ENCODE measurements at regions not wholly inside any gene's neighbourhood (a gene's known extent, or its start where the extent isn't known, plus 50 kb on each side); places are given as distances from the start of the nearest gene placed in this dataset.
"Not testable (repeated sequence)": the region's sequence is repeated elsewhere in the genome, so short reads cannot be mapped to it uniquely, and the experiment has no call there.

DNA sequence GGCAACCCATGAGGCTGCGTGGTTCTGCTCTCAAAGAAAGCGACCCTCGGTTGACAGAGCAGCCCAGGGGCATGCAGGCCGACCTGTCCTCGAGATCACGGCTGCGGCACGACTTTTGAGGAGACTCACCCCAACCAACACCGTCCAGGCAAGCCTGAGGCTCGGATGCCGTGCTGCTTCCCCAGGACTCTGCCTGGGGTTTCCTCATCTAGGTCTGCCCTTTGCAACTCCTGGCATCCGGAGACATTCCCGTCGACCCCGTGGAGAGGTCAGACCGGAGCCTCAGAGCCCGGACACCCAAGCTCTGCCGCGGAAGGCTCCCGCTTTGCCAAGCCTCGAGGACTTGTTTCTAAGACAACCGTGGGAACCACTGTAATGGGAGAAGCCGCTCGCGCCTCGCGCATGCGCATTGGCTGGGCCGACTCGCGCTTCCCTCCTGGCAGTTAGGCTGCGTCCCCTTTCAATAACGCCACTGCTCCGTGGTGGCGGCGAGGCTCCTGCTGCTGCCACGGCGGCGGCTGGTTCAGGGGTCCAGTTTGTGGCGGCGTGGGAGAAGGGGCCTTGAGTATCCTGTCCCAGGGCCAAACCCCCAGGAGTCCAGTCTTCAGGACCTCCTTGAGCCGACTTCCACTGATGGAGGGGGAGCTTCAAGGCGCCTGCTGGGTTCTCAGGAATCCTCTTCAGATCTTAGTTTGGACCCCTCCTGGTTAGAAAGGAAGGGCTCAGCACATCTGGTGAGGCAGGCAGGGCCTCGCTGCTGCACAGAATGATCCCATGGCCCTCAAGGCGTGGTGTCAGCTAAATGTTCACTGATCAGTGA lies 101.7 kb upstream of the ZNF337 start:
- not testable (repeated sequence) for DNase-seq (ENCODE audit: low spot score)

DNA sequence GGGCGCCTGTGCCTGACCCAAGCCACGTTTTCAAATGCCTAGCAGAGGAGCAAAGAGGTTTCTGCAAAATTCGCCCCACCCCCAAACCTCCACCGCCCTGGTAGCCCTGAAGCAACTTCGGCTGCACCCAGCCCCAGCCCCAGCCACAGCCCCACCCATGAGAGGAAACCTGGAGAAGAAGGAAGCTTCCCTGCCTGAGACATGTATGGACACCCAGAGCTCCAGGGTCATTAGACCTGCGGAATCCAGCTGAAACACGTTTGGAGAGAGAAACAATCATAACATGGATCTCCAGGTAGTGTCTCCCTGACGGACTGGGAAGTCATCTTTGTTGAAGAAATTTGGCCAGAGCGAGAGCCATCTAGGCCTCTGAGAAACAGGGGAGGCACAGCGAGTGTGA lies 100.4 kb upstream of the ZNF337 start:
- not testable (repeated sequence) for DNase-seq (ENCODE audit: low spot score)

DNA sequence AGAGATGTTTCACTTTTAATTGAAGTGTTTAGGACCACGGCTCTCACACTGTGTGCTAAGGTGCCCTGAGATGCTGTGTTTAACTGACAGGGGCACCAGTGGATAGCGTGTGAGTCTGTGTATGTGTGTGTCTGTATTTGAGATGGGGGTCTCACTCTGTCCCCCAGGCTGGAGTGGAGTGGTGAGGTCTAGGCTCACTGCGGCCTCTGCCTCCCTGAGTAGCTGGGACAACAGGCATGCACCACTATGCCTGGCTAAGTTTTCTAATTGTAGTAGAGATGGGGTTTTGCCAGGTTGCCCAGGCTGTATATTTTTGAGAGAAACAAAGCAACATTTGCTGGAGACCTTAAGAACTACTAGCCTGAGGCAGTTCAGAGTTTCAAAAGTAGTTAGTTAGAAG lies 80.6 kb upstream of the ZNF337 start:
- not testable (repeated sequence) for DNase-seq (ENCODE audit: low spot score)

DNA sequence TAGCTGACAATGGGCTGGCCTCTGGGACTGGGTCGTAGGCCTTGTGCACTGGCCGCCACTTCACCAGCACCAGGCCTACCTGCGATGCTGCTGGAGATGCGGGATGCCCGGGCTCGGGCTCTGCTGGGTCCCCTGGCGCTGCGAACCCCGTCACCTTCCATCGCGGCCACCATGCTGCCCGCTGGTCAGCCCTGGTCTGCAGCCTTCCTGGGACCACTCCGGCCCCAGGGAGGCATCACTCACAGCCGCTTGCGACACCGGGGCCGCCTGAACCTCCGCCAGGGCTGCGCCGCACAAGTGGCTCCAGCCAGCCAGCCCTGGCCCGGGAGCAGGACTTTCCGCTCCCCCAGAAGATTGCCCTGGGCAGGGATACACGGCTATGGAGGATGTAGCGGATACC lies 78.1 kb upstream of the ZNF337 start:
- not testable (repeated sequence) for DNase-seq (ENCODE audit: low spot score)

DNA sequence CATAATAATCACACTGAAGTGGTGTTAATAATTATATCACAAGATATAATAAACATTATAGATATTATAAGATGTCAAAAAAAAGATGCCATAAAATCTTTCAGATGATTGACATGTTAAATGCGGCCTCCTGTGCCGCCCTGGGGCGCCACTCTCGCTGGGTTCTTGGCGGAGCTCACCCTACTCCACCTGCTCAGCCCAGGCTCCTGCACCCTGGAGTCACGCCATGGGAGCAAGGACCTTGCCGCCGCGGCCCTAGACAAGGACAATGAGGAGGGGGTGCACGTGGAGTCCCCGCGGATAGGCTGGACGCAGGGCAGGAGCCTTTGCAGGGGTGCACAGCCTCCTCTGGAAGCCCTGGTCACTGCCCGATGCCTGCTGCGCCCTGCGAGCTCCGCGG lies 77.5 kb upstream of the ZNF337 start:
- not testable (repeated sequence) for DNase-seq (ENCODE audit: low spot score)

DNA sequence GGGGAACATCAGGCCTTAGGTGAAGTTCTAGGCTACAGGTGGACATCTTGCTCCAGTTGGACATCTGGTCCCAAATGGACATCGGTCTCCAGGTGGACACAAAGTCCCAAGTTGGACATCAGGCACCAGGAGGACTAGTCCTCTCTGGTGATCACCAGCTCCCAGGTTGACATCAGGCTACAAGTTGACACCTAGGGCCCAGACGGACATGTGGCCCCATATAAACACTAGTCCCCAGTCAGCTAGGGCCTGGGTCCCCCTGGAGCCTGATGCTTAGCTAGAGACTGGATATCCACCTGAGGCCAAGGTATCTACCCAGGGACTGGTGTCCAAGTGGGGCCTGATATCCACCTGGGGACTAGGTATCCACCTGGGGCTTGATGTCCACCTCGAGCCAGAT lies 75.8 kb upstream of the ZNF337 start:
- not testable (repeated sequence) for DNase-seq (ENCODE audit: low spot score)

DNA sequence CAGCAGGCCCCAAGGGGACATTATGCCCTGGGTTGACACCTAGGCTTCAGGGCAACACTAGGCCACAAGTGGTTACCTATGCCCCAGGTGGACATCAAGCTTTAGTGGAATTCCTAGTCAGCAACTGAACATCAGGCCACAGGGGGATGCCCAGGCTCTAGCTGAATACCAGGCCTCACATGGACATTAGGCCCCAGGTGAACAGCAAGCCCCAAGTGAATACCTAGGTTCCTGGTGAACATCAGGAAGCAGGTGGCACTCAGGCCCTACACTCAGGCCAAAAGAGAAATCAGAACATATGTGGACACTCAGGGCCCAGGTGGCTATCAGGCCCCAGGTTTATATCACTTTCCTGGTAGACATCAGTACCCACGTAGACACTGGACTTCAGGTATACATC lies 75.2 kb upstream of the ZNF337 start:
- not testable (repeated sequence) for DNase-seq (ENCODE audit: low spot score)

DNA sequence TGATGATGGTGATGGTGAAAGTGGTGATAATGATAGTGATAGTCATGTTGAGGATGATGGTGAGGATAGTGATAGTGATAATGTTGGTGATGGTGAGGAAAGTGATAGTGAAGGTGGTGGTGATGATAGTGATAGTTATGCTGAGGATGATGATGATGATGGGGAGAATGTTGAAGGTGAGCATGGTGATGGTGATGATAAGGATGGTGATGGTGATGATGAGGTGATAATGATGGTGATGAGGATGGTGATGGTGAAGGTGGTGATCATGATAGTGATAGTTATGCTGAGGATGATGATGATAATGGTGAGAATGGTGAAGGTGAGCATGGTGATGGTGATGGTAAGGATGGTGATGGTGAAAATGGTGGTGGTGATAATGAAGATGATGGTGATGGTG lies 64.9 kb upstream of the ZNF337 start:
- no peak for DNase-seq (ENCODE audit: low spot score)

DNA sequence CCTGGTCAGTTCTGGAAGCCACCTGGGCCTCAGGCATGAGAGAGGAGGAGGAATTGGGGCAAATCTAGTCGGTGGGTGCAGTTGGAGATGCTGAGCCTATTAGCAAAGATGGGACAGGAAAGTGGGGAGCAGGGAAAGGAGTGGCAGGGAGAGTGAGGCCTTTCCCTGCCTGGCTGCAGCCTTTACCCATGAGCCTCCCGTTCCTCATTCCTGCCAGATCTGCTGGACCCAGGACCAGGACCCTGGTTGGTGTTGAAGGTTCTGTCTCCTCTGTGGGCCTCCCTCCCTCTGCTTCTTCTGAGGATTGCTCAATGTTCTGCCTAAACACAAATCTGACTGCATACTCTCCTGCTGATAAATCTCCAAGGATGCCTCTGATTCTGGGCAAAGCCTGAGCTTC lies 64.4 kb upstream of the ZNF337 start:
- not testable (repeated sequence) for DNase-seq (ENCODE audit: low spot score)

DNA sequence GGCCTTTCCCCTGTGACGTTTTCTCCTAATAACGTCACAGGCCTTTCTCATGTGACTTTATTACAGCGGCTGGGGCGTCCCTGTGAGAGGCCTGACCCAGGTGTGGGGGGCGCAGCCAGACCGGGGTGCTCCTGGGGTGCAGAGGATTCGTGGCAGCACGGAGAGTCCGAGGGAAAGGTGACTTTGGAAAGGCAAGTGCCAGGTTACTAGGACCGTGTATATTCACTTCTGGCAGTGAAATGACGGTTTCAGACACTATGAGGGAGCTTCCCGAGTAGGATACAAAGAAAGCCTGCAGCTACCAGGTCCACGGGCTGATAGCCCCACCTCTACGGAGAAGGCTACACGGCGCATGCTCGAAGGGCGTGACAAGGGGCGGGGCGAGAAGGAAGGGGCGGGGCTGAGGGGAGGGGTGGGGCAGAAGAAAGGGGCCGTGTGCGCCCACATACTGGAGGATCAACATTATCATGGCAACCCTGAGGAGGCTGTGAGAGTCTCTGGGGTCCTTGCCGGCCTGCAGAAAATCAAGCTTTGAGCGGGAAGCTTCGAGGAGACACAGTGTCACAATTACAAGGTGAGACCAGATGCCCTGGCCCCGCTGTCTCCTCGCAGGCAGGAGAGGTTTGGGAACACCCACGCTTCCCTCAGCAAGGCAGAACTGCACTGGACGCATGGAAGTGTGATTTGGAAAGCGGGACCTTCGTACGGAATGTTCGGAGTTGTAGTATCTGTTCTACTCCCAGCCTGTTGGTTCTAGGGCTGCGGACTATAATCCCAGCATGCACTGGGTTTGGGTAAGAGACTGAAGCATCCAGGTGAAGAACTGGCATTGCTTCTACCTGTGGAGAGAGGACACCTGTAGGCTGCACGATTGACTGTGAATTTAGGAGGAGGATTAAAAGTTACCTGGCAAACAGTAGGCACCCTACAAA lies 54.4 kb upstream of the ZNF337 start:
- DNase-seq (ENCODE audit: low spot score) = peak; percentile 51

DNA sequence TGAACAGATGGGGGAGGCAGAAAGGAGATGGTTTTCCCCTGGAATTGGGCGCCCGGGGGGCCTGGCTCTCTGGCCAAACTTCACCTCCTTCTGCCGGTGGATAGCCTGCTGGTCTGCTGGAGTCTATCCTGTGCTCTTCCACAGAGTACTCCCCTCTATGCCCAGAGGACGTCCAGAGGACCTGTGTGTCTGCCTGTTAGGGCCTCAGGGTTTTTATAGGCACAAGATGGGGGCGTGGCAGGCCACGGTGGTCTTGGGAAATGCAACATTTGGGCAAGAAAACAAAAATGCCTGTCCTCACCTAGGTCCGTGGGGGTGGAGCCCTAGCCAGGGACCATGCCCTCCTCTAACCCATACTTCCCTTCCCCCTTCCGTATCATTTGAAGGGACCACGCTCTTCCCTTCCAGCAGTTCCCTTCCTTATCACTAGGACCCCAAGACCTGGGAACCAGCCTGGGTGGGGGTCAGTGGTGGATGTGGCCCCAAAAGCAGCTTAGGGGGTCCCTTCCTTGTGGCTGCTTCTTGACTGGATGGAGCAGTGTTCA lies 53.6 kb upstream of the ZNF337 start:
- no peak for DNase-seq (ENCODE audit: low spot score)

DNA sequence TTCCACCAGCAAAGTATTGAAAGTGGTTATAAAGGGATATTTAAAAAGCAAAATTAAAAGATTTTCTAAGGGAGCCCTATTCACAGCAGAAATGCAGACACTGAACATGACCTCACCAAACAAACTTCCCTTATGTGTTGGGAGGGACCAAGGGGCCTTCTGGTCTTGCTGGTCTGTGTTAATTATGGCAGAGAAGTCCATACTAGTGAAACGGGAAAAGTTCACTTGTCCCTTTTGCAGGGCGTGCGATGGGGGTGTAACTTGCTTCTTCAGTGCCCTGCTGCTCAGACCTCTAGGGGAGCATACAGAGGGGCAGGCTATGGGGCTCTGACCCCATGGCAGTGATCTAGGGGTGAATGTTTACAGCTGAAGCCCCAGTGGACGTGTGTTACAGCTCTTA lies 53.0 kb upstream of the ZNF337 start:
- no peak for DNase-seq (ENCODE audit: low spot score)

All from cerebellar cortex (tissue), 1 donor.